ENCODE measurements at regions not wholly inside any gene's neighbourhood (a gene's known extent, or its start where the extent isn't known, plus 50 kb on each side); places are given as distances from the start of the nearest gene placed in this dataset.
"Not testable (repeated sequence)": the region's sequence is repeated elsewhere in the genome, so short reads cannot be mapped to it uniquely, and the experiment has no call there.

- not testable (repeated sequence) for DNase-seq
Measured at GRCh38 chr17:30711626-30712507, 112.6 kb downstream of the CRLF3 start.

- not testable (repeated sequence) for DNase-seq
Measured at GRCh38 chr17:30711176-30711575, 113.3 kb downstream of the CRLF3 start.

GRCh38 chr17:30710276-30711088 lies 114.0 kb downstream of the CRLF3 start:
- not testable (repeated sequence) for DNase-seq

- peak; percentile 13 for DNase-seq
Measured at GRCh38 chr17:30709561-30710275, 114.8 kb downstream of the CRLF3 start.

GRCh38 chr17:30709096-30709495 lies 115.4 kb downstream of the CRLF3 start:
- DNase-seq = peak; percentile 24

GRCh38 chr17:30708241-30709078 lies 116.0 kb downstream of the CRLF3 start:
- DNase-seq = peak; percentile 61

- not testable (repeated sequence) for DNase-seq
Measured at GRCh38 chr17:30707724-30708240, 116.7 kb downstream of the CRLF3 start.

GRCh38 chr17:30706461-30707335 lies 117.8 kb downstream of the CRLF3 start:
- not testable (repeated sequence) for DNase-seq

- DNase-seq = not testable (repeated sequence)
Measured at GRCh38 chr17:30706004-30706403, 118.5 kb downstream of the CRLF3 start.

- DNase-seq = no peak
Measured at GRCh38 chr17:30701498-30701989, 122.9 kb downstream of the CRLF3 start.

- not testable (repeated sequence) for DNase-seq
Measured at GRCh38 chr17:30700833-30701232, 123.7 kb downstream of the CRLF3 start.

- peak; percentile 64 for DNase-seq
Measured at GRCh38 chr17:30697619-30698460, 126.7 kb downstream of the CRLF3 start.

GRCh38 chr17:30696234-30696633 lies 128.3 kb downstream of the CRLF3 start:
- DNase-seq = no peak

- not testable (repeated sequence) for DNase-seq
Measured at GRCh38 chr17:30695265-30695811, 129.2 kb downstream of the CRLF3 start.

- peak; percentile 29 for DNase-seq
Measured at GRCh38 chr17:30693772-30694171, 130.7 kb downstream of the CRLF3 start.

- not testable (repeated sequence) for DNase-seq
Measured at GRCh38 chr17:30689266-30690000, 135.1 kb downstream of the CRLF3 start.

- not testable (repeated sequence) for DNase-seq
Measured at GRCh38 chr17:30686538-30687479, 137.7 kb downstream of the CRLF3 start.

All from effector CD4-positive, alpha-beta T cell (primary cell).